Fibroblast of villous mesenchyme (primary cell): ENCODE measurements at regions not wholly inside any gene's neighbourhood (a gene's known extent, or its start where the extent isn't known, plus 50 kb on each side); places are given as distances from the start of the nearest gene placed in this dataset.

Experiments
- DNase-seq: peaks from one replicate; pipeline ENCODE4 v3.0.0-alpha.2; 2010; ENCODE audit warnings: low read depth
- H3K4me3 ChIP-seq: 2 replicates; pipeline ENCODE4 v1.5.1; 2011; ENCODE audit warnings: low read depth, mild to moderate bottlenecking, low read length
- CTCF ChIP-seq: IDR thresholded peaks from 2 replicates; pipeline ENCODE4 v1.5.1; 2012; ENCODE audit warnings: low read depth, mild to moderate bottlenecking, low read length; ENCODE audit not compliant: insufficient read depth

- no peak for TF ChIP-seq CTCF
- no peak overlapping the region for H3K4me3 ChIP-seq
- DNase-seq, result no peak
Observed at GRCh38 chr4:17098996-17099395, 200.6 kb upstream of the LDB2 start.

- no peak for TF ChIP-seq CTCF
- H3K4me3 ChIP-seq, result no peak overlapping the region
- no peak for DNase-seq
Observed at GRCh38 chr4:17098401-17098800, 200.0 kb upstream of the LDB2 start.

- DNase-seq, result no peak
- no peak for TF ChIP-seq CTCF
- H3K4me3 ChIP-seq, result no peak overlapping the region
Observed at GRCh38 chr4:17097362-17097761, 198.9 kb upstream of the LDB2 start.

GRCh38 chr4:17096692-17097091, 198.2 kb upstream of the LDB2 start:
- DNase-seq, result no peak
- H3K4me3 ChIP-seq, result no peak overlapping the region
- no peak for TF ChIP-seq CTCF

- TF ChIP-seq CTCF, result no peak
- no peak overlapping the region for H3K4me3 ChIP-seq
- no peak for DNase-seq
Observed at GRCh38 chr4:17095771-17096170, 197.3 kb upstream of the LDB2 start.

GRCh38 chr4:17094876-17095210, 196.4 kb upstream of the LDB2 start:
- DNase-seq, result no peak
- no peak overlapping the region for H3K4me3 ChIP-seq
- no peak for TF ChIP-seq CTCF

- H3K4me3 ChIP-seq, result no peak overlapping the region
- no peak for TF ChIP-seq CTCF
- no peak for DNase-seq
Observed at GRCh38 chr4:17094159-17094875, 195.9 kb upstream of the LDB2 start.
